ENCODE measurements at regions not wholly inside any gene's neighbourhood (a gene's known extent, or its start where the extent isn't known, plus 50 kb on each side); places are given as distances from the start of the nearest gene placed in this dataset.

DNA sequence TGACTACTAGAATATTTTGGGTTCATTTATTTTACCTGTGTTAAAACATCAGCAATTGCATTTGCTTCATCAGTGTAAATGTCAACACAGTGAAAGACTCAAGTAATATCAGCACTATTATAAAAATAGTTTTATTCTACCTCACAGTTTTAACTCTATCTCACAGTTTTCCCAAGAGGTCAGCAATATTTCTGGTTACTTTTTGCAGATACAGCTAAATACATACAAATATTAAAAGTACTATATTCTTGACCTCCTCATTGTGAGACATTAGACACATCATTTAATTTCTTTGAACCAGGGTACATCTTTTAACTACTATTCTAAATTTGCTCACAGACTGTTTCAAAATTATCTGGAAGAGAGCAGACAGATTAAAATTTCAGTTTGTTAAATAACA lies 321.7 kb upstream of the OR4E1 start:
- Histone ChIP-seq H3K27ac (ENCODE audit: low read length) (no peak overlapping the region), H3K4me1 (ENCODE audit: control insufficient read depth, insufficient read depth, low read length) (no peaks in the 10 kb centered on the region), H3K9me3 (ENCODE audit: control insufficient read depth, insufficient read depth, low read length) (no peaks in the 10 kb centered on the region), H3K27me3 (ENCODE audit: control insufficient read depth, insufficient read depth, low read length) (no peaks in the 10 kb centered on the region), H3K4me3 (ENCODE audit: low read length) (no peak overlapping the region), H3K36me3 (ENCODE audit: control insufficient read depth, insufficient read depth, low read length) (no peaks in the 10 kb centered on the region)
- no peak for DNase-seq (ENCODE audit: low read depth, low spot score)

DNA sequence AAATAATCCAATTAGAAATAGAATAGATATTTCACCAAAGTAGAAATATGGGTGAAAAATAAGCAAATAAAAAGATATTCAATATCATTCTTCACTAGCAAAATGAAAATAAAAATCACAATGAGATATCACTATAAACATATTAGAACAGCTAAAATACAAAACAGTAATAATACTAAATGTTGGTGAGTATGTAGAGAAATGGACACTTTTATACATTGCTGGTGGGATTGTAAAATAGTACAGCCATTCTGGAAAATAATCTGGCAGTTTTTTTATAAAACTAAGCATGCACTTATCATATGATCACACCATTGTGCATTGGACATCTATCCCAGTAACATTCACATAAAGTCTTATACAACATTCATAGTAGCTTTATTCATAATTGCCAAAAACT lies 320.2 kb upstream of the OR4E1 start:
- no peak overlapping the region for H3K4me3 ChIP-seq (ENCODE audit: low read length)
- H3K27me3 ChIP-seq (ENCODE audit: control insufficient read depth, insufficient read depth, low read length), result no peaks in the 10 kb centered on the region
- H3K4me1 ChIP-seq (ENCODE audit: control insufficient read depth, insufficient read depth, low read length), result no peaks in the 10 kb centered on the region
- no peak for DNase-seq (ENCODE audit: low read depth, low spot score)
- H3K27ac ChIP-seq (ENCODE audit: low read length), result no peak overlapping the region
- H3K9me3 ChIP-seq (ENCODE audit: control insufficient read depth, insufficient read depth, low read length), result no peaks in the 10 kb centered on the region
- no peaks in the 10 kb centered on the region for H3K36me3 ChIP-seq (ENCODE audit: control insufficient read depth, insufficient read depth, low read length)

DNA sequence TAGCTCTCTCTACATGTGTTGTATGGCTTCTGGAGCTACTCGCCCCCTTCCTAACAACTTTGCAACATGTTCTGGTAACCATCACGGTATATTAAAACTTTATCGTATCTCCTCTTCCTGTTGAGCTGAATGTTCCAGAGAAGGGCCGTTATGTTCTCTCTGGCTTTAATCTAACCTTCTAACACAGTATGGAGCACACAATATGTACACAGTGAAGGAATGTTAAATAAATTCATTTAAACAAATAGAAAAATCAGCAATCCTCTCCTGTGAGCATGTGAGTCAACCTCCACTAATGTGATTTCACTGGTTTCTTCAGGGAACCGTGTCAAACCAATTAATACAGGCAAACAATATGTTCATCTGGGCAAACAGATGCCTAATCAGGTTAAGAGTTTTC lies 319.5 kb upstream of the OR4E1 start:
- no peaks in the 10 kb centered on the region for H3K9me3 ChIP-seq (ENCODE audit: control insufficient read depth, insufficient read depth, low read length)
- no peak overlapping the region for H3K4me3 ChIP-seq (ENCODE audit: low read length)
- H3K27me3 ChIP-seq (ENCODE audit: control insufficient read depth, insufficient read depth, low read length), result no peaks in the 10 kb centered on the region

DNA sequence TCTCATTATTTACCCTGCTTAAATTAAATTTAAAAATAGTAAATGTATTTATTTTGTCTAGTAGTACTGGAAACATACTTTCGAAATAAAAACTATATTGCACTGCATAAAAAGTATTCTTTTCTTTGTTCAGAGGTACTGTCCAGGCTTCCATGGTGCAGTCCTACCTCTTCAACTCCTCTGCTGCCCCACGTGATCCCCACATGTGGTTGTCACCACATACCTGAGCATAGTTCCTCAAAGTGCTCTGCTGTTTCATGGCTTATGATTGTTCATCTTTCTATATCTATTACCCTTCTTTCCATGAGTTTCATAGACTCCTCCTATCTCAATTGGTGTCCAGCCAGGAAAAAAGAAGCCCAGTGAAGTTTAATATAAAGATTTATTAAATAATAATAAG lies 317.5 kb upstream of the OR4E1 start:
- no CpG with 5 or more reads among the region's 2 CpGs for WGBS (ENCODE audit: insufficient coverage, insufficient read length)
- no peak overlapping the region for H3K4me3 ChIP-seq (ENCODE audit: low read length)
- no peaks in the 10 kb centered on the region for H3K27me3 ChIP-seq (ENCODE audit: control insufficient read depth, insufficient read depth, low read length)
- H3K4me1 ChIP-seq (ENCODE audit: control insufficient read depth, insufficient read depth, low read length), result no peaks in the 10 kb centered on the region
- no peak overlapping the region for H3K27ac ChIP-seq (ENCODE audit: low read length)
- no peak for DNase-seq (ENCODE audit: low read depth, low spot score)
- no peaks in the 10 kb centered on the region for H3K36me3 ChIP-seq (ENCODE audit: control insufficient read depth, insufficient read depth, low read length)
- no peaks in the 10 kb centered on the region for H3K9me3 ChIP-seq (ENCODE audit: control insufficient read depth, insufficient read depth, low read length)

More for the DNA sequence above, 319.5 kb upstream of the OR4E1 start:
- Histone ChIP-seq H3K27ac (ENCODE audit: low read length) (no peak overlapping the region), H3K4me1 (ENCODE audit: control insufficient read depth, insufficient read depth, low read length) (no peaks in the 10 kb centered on the region), H3K36me3 (ENCODE audit: control insufficient read depth, insufficient read depth, low read length) (no peaks in the 10 kb centered on the region)
- DNase-seq (ENCODE audit: low read depth, low spot score), result no peak
- no CpG with 5 or more reads among the region's 5 CpGs for WGBS (ENCODE audit: insufficient coverage, insufficient read length)

DNA sequence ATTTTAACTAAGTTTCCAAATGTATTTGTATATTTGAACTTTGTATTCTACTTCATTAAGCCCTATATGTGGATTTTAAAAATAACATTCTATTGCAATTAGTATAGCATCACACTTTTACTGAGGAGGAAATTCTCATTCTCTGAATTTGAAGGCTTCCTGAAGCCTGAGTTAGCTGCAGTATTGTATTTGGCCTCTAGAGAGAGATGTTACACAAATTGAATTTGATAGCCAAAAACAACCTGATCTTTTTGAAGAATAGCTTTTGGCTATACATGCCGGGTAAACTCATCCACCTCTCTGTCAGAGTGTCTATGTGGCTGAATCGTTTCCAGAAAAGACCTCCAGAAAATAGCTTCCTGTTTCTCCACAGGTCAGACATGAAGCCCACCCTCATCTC lies 316.5 kb upstream of the OR4E1 start:
- Histone ChIP-seq H3K4me3 (ENCODE audit: low read length) (no peak overlapping the region), H3K9me3 (ENCODE audit: control insufficient read depth, insufficient read depth, low read length) (no peaks in the 10 kb centered on the region), H3K4me1 (ENCODE audit: control insufficient read depth, insufficient read depth, low read length) (no peaks in the 10 kb centered on the region), H3K27me3 (ENCODE audit: control insufficient read depth, insufficient read depth, low read length) (no peaks in the 10 kb centered on the region), H3K27ac (ENCODE audit: low read length) (no peak overlapping the region), H3K36me3 (ENCODE audit: control insufficient read depth, insufficient read depth, low read length) (no peaks in the 10 kb centered on the region)
- no CpG with 5 or more reads among the region's 2 CpGs for WGBS (ENCODE audit: insufficient coverage, insufficient read length)
- no peak for DNase-seq (ENCODE audit: low read depth, low spot score)

DNA sequence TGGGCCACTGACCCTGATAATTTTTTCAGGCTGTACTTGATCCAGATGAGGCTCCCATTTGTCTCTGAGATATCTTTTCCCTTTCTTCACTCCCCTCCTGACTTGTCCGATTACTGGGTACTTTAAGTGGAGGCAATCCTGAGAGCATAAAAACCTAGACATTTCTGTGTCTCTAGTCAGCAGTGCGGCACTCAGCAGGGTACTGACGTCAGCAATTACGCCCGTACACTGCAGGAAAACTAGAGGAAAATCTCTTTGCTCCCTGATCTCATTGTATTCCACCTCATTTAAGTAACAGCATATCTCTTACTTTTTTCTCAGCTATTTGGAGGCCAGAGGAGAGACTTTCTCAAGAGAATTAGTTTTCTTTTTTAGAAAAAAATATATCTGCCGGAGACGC lies 315.5 kb upstream of the OR4E1 start:
- no peak overlapping the region for H3K4me3 ChIP-seq (ENCODE audit: low read length)
- no peaks in the 10 kb centered on the region for H3K27me3 ChIP-seq (ENCODE audit: control insufficient read depth, insufficient read depth, low read length)
- no peaks in the 10 kb centered on the region for H3K4me1 ChIP-seq (ENCODE audit: control insufficient read depth, insufficient read depth, low read length)
- WGBS (ENCODE audit: insufficient coverage, insufficient read length), result no CpG with 5 or more reads among the region's 7 CpGs
- no peaks in the 10 kb centered on the region for H3K36me3 ChIP-seq (ENCODE audit: control insufficient read depth, insufficient read depth, low read length)
- no peak overlapping the region for H3K27ac ChIP-seq (ENCODE audit: low read length)
- H3K9me3 ChIP-seq (ENCODE audit: control insufficient read depth, insufficient read depth, low read length), result no peaks in the 10 kb centered on the region
- DNase-seq (ENCODE audit: low read depth, low spot score), result no peak

DNA sequence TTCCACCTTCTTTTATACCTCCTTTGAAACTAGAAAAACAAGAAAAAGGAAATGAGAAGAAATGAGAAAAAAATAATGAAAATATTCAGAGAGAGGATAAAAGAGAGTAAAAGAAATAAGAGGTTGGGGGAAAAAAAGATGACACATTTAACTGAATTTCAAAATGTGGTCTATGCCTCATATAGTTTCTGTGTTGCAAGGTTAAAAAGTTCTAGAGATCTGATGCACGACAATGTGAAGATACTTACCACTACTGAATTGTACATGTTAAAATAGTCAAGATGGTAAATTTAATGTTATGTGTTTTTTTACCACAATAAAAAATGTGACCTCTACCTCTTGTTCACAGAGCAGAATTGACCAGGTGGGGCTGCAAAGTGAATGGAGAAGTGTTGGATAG lies 314.8 kb upstream of the OR4E1 start:
- WGBS (ENCODE audit: insufficient coverage, insufficient read length), result no CpG with 5 or more reads among the region's 1 CpG
- Histone ChIP-seq H3K27ac (ENCODE audit: low read length) (no peak overlapping the region), H3K4me1 (ENCODE audit: control insufficient read depth, insufficient read depth, low read length) (no peaks in the 10 kb centered on the region), H3K9me3 (ENCODE audit: control insufficient read depth, insufficient read depth, low read length) (no peaks in the 10 kb centered on the region), H3K4me3 (ENCODE audit: low read length) (no peak overlapping the region), H3K36me3 (ENCODE audit: control insufficient read depth, insufficient read depth, low read length) (no peaks in the 10 kb centered on the region), H3K27me3 (ENCODE audit: control insufficient read depth, insufficient read depth, low read length) (no peaks in the 10 kb centered on the region)
- no peak for DNase-seq (ENCODE audit: low read depth, low spot score)

DNA sequence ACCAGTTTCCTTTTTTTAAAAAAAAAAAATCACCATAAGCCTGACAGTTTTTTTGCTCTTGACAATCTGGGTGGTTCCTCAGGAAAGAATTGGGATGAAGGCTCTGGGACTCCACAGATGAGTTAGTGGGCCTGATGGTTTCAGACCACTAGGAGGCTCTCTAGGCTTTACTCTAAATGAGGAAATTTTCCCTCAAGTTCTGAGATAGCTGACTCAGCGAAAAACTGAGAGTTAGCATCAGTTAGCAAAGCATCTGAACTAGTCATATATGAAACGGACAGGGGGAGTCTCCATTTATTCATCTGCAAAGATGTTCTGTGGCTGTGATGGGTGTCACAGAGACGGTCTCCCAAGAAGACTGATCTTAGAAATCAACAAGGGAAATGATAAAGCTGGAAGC lies 314.3 kb upstream of the OR4E1 start:
- Histone ChIP-seq H3K4me1 (ENCODE audit: control insufficient read depth, insufficient read depth, low read length) (no peaks in the 10 kb centered on the region), H3K27me3 (ENCODE audit: control insufficient read depth, insufficient read depth, low read length) (no peaks in the 10 kb centered on the region), H3K9me3 (ENCODE audit: control insufficient read depth, insufficient read depth, low read length) (no peaks in the 10 kb centered on the region), H3K27ac (ENCODE audit: low read length) (no peak overlapping the region), H3K4me3 (ENCODE audit: low read length) (no peak overlapping the region), H3K36me3 (ENCODE audit: control insufficient read depth, insufficient read depth, low read length) (no peaks in the 10 kb centered on the region)
- no peak for DNase-seq (ENCODE audit: low read depth, low spot score)
- WGBS (ENCODE audit: insufficient coverage, insufficient read length), result no CpG with 5 or more reads among the region's 3 CpGs

DNA sequence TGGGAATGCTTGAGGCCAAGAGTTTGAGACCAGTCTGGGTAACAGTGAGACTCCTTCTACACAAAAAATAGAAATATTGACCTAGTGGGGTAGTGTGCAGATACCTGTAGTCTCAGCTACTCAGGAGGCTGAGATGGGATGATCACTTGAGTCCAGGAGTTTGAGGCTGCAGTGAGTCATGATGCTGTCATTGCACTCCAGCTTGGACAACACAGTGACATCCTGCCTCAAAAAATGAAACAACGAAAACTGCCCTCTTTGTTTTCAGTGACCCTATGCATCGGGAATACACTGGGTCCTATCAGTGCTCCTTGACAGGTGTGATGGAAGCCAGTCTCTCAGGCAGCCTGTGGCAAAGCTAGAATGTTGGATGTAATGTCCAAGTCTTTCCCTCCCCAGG lies 311.5 kb upstream of the OR4E1 start:
- H3K4me3 ChIP-seq (ENCODE audit: low read length), result no peak overlapping the region
- WGBS (ENCODE audit: insufficient coverage, insufficient read length), result no CpG with 5 or more reads among the region's 2 CpGs
- H3K4me1 ChIP-seq (ENCODE audit: control insufficient read depth, insufficient read depth, low read length), result no peaks in the 10 kb centered on the region
- no peaks in the 10 kb centered on the region for H3K27me3 ChIP-seq (ENCODE audit: control insufficient read depth, insufficient read depth, low read length)
- H3K9me3 ChIP-seq (ENCODE audit: control insufficient read depth, insufficient read depth, low read length), result no peaks in the 10 kb centered on the region
- DNase-seq (ENCODE audit: low read depth, low spot score), result no peak
- no peak overlapping the region for H3K27ac ChIP-seq (ENCODE audit: low read length)
- H3K36me3 ChIP-seq (ENCODE audit: control insufficient read depth, insufficient read depth, low read length), result no peaks in the 10 kb centered on the region

DNA sequence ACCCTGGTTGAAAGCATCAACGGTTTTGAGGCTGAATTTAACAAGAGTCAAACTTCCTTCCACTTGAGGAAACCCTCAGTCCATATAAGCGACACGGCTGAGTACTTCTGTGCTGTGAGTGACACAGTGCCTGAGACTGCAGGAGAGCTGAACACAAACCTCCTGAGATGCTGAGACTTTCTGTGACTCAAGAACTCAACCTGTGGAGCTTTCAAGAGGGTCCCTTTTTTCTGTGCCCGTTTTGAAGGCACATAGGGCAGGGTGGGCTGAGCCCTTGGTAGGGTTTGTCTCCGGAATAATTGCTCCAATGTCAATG lies 305.3 kb upstream of the OR4E1 start:
- Histone ChIP-seq H3K27me3 (ENCODE audit: control insufficient read depth, insufficient read depth, low read length) (no peaks in the 10 kb centered on the region), H3K27ac (ENCODE audit: low read length) (no peak overlapping the region), H3K4me3 (ENCODE audit: low read length) (no peak overlapping the region), H3K4me1 (ENCODE audit: control insufficient read depth, insufficient read depth, low read length) (no peaks in the 10 kb centered on the region), H3K36me3 (ENCODE audit: control insufficient read depth, insufficient read depth, low read length) (no peaks in the 10 kb centered on the region), H3K9me3 (ENCODE audit: control insufficient read depth, insufficient read depth, low read length) (no peaks in the 10 kb centered on the region)
- no peak for DNase-seq (ENCODE audit: low read depth, low spot score)
- WGBS (ENCODE audit: insufficient coverage, insufficient read length), result no CpG with 5 or more reads among the region's 5 CpGs

DNA sequence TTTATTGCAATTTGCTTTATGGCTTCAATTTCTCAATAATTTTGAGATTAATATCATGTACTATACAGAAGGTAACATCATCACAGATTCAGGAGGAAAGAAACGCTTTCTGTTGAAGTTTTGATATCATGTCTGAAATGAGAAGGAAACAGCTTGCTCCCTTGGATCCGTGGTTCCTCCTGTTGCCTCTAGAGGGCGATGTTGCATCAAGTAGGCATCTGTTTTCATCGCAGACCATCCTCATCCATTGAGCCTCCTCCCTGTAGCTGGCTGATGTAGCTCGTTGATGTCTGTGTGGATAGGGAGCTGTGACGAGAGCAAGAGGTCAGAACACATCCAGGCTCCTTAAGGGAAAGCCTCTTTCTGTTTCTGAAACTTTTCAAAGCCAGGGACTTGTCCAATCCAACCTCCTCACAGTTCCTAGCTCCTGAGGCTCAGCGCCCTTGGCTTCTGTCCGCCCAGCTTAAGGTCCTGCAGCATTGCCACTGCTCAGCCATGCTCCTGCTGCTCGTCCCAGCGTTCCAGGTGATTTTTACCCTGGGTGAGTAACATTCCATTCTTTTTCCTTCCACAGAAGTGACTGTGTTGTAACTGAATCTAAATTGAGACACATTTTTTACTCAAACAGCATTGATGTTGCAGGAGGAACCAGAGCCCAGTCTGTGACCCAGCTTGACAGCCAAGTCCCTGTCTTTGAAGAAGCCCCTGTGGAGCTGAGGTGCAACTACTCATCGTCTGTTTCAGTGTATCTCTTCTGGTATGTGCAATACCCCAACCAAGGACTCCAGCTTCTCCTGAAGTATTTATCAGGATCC lies 304.8 kb upstream of the OR4E1 start:
- peak; percentile 48 for DNase-seq (ENCODE audit: low read depth, low spot score)

More for the DNA sequence above, 304.8 kb upstream of the OR4E1 start:
- Histone ChIP-seq H3K9me3 (ENCODE audit: control insufficient read depth, insufficient read depth, low read length) (no peaks in the 10 kb centered on the region), H3K27ac (ENCODE audit: low read length) (no peak overlapping the region), H3K4me1 (ENCODE audit: control insufficient read depth, insufficient read depth, low read length) (no peaks in the 10 kb centered on the region), H3K4me3 (ENCODE audit: low read length) (no peak overlapping the region), H3K36me3 (ENCODE audit: control insufficient read depth, insufficient read depth, low read length) (no peaks in the 10 kb centered on the region), H3K27me3 (ENCODE audit: control insufficient read depth, insufficient read depth, low read length) (no peaks in the 10 kb centered on the region)
- no CpG with 5 or more reads among the region's 11 CpGs for WGBS (ENCODE audit: insufficient coverage, insufficient read length)

Measured in iPS DF 6.9 (cell line).